ENCODE measurements at regions not wholly inside any gene's neighbourhood (a gene's known extent, or its start where the extent isn't known, plus 50 kb on each side); places are given as distances from the start of the nearest gene placed in this dataset.
"Not testable (repeated sequence)": the region's sequence is repeated elsewhere in the genome, so short reads cannot be mapped to it uniquely, and the experiment has no call there.

DNA sequence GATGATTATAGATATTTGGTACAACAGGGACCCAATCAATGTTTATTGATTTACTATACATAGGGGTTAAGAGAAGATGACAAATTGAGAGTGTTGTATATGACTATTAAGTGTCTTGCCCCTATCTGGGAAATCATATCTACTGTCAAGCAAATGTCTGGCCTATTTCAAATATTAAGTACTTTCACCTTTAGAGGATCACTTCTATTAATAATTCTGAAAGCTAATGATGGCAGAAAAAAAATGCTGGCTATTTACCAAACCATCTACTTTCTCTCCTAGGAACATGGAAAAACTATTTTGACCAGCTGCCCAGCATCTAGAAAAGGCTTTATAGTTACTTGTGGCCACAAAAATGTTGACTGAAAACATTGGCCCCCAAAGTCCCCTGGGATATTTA lies 632.3 kb upstream of the ZNF385D start:
- DNase-seq (ENCODE audit: low read depth), result no peak

DNA sequence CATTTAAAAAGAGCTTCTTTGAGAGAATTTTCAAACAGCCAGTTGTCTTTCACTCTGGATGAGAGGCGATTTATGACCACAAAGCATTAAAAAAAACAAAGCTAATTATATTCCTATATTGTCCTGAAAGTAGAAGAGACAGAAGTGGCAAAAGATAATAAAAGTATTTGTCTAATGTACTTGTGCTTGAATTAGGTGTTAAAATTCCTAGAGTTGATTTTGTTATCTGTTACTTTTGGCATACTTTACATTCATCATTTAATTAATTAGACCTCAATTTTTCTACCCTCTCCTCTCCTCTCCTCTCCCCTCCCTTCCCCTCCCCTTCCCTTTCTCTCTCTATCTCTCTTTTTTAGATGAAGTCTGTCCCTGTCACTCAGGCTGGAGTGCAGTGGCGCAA lies 635.1 kb upstream of the ZNF385D start:
- DNase-seq (ENCODE audit: low read depth), result no peak

DNA sequence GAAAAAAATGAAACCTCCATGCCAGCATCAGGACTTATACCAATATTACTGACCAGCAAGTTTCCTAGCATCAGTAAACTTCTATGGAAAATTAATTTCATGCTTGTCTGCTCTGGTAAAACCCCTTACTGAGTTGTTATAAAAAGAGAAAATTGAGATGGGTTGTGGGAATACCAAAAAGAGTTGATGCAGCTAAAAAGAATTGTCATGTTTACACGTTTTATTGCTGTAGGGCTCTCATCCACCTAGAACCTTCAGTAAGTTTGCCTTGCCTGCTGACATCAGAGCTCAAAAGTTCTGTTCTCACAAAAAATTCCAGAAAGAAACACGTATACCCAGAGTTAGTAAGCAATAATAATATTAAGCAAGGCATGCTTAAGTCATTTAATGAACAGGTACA lies 641.3 kb upstream of the ZNF385D start:
- DNase-seq (ENCODE audit: low read depth), result no peak

DNA sequence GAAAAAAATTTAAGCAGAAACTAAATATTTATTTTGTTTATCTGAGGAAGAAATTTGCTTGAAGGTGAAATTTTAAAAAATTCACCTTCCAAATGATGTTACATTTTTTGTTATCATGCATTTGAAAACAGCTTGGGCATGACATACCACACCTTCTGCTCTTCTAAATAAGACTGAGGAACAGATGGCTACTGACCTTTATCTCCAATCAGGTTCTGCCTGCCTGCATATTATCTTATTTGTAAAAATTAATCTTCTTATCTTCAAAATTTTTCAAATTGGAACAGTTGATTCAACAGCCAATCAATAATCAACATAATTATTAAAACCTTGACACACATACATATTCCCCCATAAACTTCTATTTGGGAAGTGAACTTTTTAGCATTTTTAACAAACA lies 641.8 kb upstream of the ZNF385D start:
- no peak for DNase-seq (ENCODE audit: low read depth)

DNA sequence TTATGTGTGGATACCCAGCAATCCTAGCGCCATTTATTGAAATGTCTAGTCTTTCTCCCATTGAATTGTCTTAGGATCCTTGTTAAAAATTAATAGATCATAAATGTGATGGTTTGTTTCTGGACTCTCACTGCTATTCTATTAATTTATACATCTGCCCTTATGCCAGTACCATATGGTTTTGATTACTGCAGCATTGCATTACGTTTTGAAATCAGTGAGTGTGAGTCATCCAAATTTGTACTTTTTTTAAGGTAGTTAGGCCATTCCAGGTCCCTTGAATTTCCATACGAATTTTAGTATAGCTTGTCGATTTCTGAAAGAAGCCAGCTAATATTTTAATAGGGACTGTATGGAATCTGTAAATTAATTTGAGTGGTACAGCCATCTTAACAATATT lies 648.6 kb upstream of the ZNF385D start:
- DNase-seq (ENCODE audit: low read depth), result no peak

DNA sequence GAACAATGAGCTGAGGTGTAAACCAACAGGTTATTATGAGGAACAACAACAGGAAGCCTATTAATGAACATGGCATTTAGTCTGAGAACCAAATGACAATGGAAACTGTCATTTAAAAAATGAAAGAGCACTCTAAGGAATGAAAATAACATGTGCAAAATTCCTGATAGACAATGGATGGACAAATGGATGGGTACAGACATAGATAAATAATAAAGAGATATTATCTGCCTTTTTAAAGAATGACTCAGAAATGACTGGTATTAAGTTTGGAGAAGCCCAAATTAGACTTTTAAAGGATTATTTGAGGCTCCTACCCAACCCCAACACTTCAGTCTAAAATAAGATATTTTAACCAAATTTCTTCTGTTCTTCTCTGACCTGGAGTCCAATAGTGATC lies 650.5 kb upstream of the ZNF385D start:
- no peak for DNase-seq (ENCODE audit: low read depth)

DNA sequence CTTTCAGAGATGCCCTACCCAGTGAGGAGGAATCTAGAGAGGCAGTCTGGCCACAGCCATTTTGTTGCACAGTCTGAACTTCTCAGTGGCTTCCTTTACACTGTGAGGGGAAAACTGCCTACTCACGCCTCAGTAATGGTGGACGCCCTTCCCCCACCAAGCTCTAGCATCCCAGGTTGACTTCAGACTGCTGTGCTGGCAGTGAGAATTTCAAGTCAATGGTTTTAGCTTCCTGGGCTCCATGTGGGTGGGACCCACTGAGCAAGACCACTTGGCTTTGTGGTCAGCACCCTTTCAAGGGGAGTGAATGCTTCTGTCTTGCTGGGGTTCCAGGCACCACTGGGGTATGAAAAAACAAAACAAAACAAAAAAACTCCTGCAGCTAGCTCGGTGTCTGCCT lies 663.2 kb upstream of the ZNF385D start:
- DNase-seq (ENCODE audit: low read depth), result no peak

DNA sequence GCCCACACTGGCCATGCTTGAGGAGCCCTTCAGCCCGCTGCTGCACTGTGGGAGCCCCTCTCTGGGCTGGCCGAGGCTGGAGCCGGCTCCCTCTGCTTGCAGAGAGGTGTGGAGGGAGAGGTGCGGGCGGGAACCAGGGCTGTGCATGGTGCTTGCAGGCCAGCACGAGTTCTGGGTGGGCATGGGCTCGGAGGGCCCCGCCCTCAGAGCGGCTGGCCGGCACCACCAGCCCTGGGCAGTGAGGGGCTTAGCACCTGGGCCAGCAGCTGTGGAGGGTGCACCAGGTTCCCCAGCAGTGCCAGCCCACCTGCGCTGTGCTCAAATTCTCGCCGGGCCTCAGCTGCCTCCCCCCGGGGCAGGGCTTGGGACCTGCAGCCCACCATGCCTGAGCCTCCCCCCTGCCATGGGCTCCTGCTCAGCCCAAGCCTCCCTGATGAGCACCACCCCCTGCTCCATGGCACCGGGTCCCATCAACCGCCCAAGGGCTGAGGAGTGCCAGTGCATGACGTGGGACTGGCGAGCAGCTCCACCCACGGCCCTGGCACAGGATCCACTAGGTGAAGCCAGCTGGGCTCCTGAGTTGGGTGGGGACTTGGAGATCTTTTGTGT lies 665.9 kb upstream of the ZNF385D start:
- not testable (repeated sequence) for DNase-seq (ENCODE audit: low read depth)

DNA sequence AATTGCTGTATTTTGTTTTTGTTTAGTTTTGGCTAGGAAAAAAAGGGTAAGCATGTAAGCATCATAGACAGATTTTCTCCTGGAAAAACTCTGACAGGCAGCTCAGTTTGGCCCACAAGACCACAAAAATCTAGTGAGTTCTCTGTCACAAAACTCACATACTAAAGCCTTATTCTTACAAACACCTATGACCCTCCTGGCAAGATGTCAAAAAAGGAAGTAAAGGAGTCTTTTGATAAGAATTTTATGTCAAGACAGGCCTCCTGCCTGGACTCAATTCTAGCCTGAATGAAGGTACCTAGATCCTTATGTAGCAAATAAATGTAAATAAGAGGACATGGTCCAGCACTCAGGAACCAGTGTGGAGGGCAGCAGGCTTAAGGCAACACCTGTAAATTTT lies 668.3 kb upstream of the ZNF385D start:
- no peak for DNase-seq (ENCODE audit: low read depth)

DNA sequence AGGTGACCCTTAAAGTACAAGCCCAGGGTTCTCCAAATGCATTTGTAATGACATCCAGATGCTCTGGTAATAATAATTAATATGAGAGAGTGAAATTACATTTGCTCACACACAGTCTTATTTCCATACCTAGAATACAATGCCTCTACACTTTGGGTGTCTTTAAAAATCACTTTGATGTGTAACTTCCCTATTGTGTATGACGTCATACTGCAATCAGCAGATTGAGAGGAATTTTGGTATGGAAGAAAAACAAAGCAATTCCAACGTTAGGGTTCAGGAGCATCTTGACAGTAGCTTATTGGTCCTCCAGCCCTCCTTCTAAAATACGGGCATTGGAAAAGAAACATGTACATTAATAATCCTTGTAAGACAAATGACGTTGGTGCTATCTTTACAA lies 670.6 kb upstream of the ZNF385D start:
- DNase-seq (ENCODE audit: low read depth), result no peak

DNA sequence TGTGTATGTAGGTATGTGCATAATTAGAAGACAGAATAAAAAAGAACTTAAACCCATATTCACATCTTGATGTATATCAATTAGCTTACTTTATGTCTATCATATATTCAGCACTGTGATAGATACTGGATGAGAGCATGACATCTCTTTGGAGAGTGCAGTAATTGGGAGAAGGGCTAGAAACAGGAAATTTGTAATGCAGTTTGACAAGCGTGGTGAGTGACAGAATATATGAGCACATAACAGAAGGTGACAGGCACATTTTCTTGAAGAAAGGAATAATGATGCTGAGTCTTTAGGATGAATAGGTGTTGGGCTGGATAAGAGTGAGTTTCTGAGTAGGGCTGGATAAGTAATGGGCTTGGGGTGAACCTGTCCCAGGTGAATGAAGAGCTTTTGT lies 680.3 kb upstream of the ZNF385D start:
- no peak for DNase-seq (ENCODE audit: low read depth)

DNA sequence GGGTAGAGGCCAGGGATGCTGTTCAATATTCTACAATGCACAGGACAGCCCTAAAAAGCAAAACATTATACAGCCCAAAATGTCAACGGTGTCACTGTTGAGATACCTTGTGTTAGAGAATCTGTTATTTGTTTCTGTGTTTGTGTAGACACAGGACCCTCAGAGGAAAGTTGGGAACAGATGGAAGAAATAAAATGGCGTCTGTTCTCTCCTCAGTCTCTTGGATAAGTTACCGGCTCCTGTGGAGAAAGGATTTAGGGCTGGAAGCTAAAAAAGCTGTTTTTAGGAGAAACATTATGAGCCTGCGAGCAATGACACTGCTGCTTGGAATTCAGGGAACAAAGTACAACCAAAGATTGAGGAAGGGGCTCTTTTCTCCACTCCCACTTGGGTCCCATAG lies 688.6 kb upstream of the ZNF385D start:
- no peak for DNase-seq (ENCODE audit: low read depth)

DNA sequence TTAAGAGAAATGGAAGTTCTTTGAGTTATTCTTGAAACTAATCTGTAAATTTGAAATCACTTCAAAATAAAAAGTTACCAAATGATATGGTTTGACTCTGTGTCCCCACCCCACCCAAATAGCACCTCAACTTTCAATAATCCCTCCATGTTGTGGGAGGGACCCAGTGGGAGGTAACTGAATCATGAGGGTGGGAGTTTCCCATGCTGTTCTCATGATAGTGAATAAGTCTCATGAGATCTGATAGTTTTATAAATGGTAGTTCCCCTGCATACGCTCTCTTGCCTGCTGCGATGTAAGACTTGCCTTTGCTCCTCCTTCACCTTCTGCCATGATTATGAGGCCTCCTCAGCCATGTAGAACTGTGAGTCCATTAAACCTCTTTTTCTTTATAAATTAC lies 690.7 kb upstream of the ZNF385D start:
- DNase-seq (ENCODE audit: low read depth), result no peak

DNA sequence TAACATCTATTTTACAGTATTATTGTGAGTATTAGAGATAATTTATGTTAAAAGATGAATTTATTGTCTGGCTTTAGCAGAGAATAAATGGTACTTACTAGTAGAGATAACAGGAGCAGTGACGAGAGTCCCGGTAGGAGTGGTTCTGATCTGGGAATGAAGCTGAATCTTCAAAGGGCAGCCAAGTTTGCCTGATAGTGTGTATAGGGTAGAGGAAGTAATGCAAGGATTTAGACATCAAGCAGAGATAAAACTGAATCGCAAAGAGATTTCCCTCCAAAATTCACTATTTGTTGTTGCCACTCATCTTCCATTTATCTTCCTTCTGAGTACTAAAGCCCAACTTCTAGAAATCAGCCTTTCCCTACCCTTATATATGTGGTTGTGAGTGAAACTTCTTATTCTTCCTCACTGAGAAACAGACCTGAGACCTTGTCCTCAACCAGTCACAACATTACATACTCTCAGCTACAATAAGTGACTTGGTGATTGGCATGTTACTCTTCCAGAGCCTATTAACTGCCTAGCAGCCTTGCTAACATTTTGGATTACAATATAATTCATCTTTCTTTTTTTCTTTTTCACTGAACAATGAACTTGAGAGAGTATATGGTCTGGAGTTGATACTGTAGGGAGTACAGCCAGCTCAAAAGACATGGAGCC lies 692.7 kb upstream of the ZNF385D start:
- DNase-seq (ENCODE audit: low read depth), result no peak

DNA sequence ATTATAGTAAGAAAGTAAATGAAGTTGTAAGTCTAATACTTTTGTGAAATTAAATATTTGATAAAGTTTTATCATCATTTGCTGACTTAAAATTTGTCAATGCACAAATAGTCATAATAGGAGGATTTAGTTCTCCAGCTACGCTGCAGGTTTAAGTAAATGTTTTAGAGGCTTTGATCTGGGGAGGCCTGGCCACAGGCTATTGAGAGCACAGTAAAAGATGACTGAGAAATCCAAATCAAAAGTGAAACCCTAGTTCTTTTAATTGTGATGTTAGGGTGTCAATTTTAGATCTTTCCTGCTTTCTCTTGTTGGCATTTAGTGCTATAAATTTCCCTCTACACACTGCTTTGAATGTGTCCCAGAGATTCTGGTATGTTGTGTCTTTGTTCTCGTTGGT lies 694.3 kb upstream of the ZNF385D start:
- DNase-seq (ENCODE audit: low read depth), result not testable (repeated sequence)

DNA sequence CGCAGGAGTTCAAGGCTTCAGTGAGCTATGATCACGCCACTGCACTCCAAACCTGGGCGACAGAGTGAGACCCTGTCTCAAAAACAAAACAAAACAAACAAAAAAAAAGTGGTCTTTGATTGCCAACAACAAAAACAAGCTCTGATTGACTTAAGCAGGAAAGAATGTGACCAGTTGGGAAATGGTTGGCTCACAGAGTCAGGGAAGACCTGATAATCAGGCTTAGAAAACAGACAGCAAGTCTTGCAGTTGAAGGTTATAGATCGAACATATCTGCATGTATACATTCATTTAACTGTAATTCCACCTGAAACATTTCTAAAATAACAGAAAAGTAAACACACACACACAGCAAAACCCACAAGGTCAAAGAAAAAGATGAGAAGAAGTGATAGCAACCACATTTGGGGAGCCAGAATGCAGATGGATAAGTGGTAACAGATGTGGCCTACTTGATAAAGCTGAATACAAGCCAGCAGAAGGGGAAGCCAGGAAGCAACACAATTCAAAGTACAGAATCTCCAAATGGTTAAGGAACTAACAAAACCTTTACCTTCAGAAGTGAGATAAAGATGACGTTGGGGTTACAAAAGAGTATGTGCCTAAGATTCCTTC lies 699.9 kb upstream of the ZNF385D start:
- DNase-seq (ENCODE audit: low read depth), result no peak

DNA sequence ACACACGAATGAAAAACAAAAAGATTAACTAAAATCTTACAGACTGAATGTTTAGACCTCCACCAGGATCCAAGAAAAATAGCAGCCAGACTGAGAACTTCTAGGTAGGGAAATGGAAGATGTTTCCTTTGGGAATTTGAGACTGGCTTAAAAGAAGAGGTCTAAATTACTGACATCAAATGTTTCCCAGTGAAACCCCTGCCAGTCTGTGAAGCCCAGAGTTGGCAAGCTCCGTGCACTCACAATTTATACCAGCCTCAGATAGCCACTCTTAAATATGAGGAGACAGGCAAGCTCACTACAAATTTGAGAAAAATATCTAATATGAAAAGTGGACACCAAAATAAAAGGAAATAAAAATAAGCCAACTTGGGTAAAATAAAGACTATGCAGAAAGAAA lies 700.5 kb upstream of the ZNF385D start:
- DNase-seq (ENCODE audit: low read depth), result no peak

DNA sequence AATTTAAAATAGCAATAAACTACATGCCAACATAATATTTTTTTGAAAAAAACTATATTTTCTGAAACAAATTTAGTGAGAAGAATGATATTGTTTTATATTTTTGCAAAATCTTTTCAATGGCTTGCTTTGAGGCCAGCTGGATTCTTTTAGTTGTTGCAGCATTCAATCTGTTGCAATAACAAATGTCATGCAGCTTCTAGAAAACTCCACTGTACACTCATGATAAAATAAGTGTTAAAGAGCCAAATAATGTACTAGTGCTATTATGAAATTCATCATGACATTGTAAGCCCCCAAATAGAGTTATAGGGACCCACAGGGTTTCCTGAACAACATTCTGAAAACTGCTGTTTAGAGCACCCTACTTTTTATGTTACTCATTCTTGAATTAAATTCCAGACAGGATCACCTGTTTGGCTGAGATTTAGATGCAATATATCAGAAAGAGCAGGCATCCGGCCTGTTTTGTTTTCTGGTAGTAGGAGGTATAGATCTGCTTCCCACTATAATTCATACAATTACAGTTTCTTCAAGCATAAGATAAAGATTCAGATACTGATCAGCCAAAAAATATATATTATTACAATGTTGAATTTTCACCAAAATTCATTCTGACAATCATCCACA lies 703.0 kb upstream of the ZNF385D start:
- no peak for DNase-seq (ENCODE audit: low read depth)

DNA sequence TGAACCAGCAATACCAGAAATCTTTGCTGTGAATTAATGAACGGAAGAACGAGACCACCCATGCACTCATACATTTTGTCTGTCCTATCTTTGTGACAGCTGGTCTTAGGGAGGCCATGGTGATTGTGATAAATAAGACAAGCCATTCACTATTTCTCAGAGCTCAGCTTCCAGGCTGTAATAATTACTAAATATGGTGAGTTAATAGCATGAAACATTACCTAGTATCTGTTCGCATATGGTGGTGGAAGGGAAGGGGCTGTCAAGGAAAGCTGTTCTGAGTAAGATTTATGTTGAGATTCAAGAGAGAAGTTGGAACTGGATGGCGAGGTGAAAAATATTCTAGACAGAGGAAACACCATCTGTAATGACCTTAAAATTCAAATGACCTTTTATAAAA lies 719.0 kb upstream of the ZNF385D start:
- DNase-seq (ENCODE audit: low read depth), result no peak

DNA sequence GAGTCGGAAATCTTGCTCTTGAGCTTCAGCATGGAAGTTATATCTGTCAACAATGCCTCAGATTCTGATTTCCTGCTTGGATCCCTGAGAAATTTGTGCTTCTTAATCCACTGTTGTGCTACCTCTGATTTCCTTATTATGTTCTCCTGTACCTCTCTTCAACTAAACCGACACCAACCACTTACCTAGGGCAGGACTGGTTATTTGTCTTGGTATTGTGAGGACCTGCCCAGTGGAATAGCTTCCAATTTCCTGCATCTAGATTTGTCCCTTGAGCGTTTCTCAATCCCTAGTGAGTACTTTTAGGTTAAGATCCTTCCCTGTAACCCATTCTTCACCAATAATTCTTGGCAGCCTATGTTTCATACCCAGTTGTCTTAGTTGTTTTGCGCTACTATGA lies 720.5 kb upstream of the ZNF385D start:
- DNase-seq (ENCODE audit: low read depth), result no peak

DNA sequence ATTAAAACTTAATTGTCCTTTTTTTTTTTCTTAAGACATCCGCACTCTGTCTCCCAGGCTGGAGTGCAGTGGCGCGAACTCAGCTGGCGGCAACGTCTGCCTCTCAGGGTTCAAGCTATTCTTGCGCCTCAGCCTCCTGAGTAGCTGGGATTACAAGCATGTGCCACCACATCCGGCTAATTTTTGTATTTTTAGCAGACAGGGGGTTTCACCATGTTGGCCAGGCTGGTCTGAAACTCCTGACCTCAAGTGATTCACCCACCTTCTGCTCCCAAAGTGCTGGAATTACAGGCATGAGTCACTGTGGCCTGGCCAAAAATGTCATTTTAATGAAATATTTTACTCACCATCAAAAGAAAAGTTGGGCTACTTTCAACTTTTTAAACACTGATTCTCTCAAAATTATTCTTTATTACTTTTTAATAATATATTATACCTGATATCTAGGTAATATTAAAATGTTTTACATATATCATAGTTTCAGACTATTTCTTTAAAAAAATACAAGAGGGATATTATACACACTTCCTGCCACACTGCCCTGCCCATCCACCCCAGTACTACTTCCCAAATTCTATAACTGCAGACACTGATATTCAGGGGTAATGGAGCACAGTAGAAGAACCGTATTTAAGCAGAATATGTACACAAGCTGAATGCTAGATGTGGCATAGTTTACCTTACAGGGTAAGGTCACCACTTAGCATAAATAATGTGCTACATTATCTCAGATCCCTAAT lies 723.9 kb upstream of the ZNF385D start:
- DNase-seq (ENCODE audit: low read depth), result no peak

DNA sequence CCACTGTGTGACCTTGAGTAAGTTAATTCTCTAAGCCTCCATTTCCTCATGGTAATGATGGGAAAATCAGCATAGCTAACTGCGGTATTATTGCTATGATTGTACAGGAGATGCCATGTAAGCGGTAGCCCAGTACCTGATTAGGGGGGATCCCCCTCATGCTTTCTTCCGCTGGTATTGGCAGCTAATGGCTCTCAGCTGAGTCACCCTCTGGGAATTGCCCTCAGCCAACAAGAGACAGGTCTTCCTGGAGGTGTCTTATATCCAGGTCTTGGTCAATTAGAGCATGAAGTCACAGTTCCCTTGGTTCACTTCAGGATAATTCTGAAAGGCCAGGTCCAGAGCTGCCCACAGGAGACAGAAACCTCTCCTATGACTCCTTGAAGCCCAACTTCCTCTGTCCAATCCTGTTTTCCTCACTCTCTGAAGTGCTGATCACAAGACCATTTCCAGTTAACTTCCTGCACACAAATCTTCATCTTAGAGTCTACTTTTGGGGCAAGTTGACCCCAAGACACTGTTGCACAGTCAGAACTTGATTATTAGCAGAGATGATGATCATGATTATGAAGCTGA lies 724.7 kb upstream of the ZNF385D start:
- DNase-seq (ENCODE audit: low read depth), result no peak

Measured in amniotic epithelial cell (primary cell).